GM04503 (cell line): ENCODE measurements at regions not wholly inside any gene's neighbourhood (a gene's known extent, or its start where the extent isn't known, plus 50 kb on each side); places are given as distances from the start of the nearest gene placed in this dataset.
"Not testable (repeated sequence)": the region's sequence is repeated elsewhere in the genome, so short reads cannot be mapped to it uniquely, and the experiment has no call there.

ENCODE experiments used
- DNase-seq: peaks from one replicate; pipeline ENCODE4 v3.0.0-alpha.2; 2012; ENCODE audit warnings: low read depth

DNA sequence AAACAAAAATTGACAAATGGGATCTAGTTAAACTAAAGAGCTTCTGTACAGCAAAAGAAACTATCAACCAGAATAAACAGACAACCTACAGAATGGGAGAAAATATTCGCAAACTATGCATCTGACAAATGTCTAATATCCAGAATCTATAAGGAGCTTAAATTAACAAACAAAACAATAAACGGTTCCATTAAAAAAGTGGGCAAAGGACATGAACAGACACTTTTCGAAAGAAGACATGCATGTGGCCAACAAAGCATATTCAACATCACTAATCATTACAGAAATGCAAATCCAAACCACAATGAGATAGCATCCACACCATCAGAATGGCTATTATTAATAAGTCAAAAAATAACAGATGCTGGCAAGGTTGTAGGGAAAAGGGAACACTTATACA lies 50.5 kb upstream of the MED13L start:
- not testable (repeated sequence) for DNase-seq

DNA sequence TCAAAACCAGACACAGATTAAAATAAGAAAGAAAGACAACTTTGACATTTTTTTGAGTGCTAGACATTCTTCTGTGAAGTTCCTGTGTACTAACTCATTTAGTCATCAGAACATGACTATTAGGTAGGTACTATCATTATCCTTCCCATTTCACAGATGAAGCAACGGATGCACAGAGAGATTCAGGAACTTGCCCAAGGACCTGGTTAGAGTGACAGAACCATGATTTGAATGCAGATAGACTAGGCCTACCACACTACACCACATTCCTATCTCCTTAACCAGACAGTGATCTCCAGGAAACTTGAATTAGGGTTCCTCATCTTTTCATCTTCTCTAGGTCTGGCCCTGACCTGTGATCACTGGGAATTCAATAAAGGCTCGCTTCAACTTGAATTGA lies 54.4 kb upstream of the MED13L start:
- no peak for DNase-seq

DNA sequence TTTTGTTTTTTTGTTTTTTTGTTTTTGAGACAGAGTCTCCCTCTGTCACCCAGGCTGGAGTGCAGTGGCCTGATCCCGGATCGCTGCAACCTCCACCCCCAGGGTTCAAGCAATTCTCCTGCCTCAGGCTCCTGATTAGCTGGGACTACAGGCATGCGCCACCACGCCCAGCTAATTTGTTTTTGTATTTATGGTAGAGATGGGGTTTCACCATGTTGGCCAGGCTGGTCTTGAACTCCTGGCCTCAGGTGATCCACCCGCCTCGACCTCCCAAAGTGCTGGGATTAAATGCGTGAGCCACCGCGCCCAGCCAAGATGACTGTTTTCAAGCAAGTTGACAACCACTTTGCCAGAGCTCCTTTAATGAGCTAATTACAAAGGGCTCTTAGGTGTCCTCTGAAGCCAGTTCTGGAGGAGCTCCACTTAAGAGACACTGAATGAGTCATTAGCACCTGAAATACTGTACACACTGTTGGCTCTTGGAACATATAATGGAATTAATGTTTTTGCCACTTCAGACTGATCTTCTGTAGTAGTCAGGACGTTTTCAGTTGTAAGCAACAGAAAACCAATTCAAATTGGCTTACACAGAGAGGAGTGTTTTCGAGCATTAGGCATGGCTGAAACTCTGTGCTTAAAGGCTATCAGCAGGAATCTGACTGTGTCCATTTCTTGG lies 55.4 kb upstream of the MED13L start:
- DNase-seq: no peak

DNA sequence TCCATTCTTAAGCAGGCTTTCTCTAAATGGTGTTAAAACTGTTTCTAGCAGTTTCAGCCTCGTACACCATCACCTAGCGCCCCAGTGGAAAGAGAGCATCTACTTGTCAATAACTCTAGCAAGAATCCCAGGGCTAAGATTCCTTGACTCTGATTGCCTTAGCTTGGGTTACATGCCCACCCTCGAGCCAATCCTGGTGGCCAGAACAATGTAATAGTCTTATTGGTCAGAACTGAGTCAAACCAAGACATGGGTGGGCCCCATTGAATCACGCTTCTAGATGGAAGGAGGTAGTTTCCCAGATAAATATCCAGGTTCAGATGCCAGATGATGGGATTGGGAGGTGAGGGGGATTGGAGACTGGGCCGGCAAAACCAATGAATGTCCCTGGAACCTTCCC lies 55.9 kb upstream of the MED13L start:
- no peak for DNase-seq

DNA sequence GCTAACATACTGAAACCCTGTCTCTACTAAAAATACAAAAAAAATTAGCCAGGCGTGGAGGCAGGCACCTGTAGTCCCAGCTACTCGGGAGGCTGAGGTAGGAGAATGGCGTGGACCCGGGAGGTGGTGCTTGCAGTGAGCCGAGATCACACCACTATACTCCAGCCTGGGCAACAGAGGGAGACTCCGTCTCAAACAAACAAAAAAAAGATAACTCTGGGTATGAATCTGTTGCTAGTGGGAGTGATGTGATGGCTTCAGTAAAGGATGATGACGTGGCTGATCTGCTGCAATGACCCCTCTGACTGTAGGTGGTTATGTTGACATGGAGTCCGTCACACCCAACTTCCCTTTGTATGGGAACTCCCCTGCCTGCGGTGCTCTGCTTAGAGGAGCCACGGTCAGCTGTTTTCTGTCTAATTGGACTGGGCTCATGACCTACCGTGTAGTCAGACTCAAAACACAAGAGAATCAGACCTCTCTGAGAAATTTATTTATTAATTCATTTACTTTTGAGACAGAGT lies 59.1 kb upstream of the MED13L start:
- DNase-seq: no peak

DNA sequence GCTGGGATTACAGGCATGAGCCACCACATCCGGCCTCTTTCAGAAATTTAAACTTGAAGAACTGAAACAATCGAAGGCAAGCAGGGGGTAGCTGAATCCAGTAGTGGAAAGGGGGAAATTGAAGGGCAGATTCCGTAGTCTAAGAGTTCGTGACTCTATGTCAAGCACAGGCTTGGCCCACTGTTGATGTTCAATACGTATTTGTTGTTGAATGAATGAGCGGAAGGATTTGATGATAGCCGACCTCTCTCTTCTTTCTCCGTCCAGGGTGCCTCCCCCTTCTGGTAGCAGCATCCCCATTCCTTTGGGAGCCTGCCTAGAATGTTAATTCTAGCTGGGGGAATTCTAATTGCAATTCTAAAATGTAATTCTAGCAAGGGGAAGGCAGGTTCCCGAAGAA lies 59.8 kb upstream of the MED13L start:
- DNase-seq: no peak

DNA sequence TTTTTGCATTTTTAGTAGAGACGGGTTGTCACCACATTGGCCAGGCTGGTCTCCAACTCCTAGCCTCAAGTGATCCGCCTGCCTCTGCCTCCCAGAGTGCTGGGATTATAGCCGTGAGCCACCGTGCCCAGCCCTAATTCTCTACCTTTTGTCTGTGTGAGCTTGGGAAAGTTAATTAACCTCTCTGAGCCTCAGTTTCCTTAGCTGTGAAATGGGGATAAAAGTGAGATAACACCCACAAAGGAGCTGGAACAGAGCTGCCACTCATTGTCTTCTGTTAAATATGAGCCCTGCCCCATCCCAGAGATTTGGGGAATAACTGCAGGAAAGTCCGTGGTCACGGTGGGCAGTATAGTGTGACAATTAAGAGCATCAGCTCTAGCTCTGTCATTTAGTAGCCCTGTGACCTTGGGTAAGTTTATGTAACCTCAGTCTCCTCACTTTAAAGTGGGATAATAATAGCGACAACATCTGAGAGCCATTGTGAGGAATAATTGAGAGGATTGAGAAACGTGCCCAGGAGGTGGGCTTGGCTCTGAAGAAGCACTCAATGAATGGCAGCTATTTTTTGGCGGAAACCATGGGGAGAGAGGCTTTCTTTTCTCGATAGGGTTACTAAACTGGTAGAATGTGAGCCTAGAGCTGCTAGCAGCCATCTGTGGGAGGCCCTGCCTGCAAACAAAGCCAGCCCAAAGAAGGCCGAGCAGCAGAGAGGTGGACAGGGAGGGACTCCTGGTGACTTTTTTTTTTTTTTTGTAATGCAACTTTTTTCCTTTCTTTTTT lies 60.8 kb upstream of the MED13L start:
- DNase-seq: no peak

DNA sequence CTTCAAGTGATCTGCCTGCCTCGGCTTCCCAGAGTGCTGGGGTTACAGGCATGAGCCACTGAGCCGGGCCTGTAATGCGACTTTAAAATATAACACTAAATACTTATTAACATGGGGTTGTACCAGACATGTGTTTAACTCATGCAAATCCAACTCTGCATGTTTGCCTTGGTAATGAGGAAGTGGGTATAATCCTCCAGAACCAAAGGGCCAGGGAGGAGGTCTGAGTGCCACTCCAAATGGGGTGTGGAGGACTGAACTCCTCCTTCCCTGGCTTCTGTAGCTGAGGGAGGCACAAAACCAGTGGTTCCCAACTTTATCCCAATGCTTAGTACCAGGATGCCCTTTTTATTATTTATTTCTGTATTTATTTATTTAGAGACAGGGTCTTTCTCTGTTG lies 61.6 kb upstream of the MED13L start:
- DNase-seq: no peak

DNA sequence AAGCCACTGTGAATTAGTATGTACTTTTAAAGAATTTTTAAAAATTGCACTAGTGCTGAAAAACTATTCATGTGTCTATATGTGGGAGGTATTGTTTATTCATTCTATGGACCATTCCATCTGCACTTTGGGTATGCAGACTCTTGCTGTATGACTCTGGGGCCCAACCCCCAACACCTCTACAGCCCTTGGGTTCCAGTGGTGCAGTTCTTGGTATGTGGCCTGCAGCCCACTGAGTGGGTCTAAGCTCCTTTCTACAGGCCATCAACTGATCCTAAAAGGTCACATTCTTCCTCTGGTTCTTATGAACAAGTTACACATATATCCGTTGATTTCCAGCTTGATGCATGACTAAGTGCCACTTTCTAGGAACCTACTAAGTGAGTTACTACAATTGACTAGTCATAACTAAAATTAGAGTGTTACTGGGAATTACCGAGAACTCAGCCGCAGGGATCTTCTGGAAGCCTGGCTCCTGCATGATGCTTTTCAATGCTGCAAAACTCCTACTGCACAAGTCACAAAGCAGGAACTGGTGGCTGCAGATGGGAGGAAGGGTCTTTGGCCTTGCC lies 62.4 kb upstream of the MED13L start:
- no peak for DNase-seq

DNA sequence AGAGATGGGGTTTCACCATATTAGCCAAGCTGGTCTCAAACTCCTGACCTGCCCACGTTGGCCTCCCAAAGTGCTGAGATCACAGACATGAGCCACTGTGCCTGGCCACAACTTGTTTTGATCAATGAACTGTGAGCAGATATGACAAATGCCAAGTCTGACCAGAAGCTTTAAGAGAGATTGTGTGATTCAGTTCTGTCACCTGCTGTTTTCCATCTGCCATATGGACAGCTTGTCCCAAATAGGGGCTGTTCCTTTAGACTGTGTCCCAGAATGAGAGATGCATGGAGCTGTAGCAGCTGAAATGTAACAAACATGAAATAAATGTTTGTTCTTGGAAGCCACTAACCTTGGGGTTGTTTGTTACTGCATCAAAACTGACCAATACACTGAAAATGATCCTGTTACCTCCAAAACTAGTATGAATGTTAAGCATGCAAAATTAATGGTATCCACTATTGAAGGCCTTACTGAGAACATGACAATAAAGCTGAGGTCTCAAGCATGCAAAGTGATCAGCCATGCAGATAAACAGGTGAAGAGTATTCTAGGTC lies 65.9 kb upstream of the MED13L start:
- DNase-seq: no peak

DNA sequence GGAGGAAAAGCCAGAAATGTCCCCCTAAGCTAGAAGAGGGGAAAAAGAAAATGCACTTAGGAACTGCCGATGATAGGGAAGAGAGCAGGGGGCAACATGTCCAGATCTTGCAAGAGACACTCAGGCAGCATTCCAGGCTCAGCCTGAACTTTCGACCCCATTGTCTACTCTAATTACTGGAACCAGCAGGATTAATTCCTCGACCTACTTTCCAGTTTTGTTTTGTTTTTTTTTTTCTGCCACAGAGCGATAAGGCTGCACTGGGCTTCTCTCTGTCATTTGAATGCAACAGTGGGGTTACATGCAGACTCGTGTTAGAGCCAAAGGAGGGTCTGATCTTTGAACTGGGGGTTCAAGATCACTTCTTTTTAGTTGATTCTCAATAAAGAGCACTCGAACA lies 68.7 kb upstream of the MED13L start:
- no peak for DNase-seq

DNA sequence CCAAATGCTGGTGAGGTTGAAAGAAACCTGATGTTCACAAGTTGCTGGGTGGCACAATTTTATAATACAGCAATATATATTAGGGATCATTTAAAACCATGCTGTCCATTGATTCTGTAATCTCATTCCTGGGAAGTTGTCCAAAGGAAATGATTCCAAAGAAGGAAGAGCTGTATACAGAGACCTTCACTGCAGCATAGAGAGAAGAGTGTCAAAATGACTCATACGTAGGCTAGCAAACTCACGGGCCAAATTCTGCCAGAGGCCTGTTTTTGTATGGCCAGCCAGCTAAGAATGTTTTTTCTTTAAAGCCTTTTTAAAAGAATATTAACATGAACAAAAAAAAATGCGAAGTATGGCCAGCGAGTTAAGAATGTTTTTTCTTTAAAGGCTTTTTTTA lies 69.2 kb upstream of the MED13L start:
- peak; percentile 76 for DNase-seq

DNA sequence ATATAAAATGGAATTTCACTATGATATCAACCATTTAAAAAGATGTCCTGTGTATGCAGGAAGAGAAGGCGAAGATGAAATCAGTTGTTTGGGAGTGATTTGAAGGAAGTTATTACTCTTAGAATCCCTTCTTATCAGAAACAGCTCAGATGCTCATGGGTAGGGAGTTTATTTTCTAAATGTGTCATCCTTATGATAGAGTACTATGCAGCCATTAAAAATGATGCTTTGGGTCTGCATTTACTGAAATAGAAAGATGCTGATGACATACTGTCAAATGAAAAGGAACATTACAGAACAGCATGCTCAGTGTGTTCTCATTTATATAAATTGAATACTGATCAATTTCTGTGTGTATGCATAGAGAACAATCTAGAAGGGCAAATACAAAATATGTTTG lies 69.8 kb upstream of the MED13L start:
- DNase-seq: no peak

DNA sequence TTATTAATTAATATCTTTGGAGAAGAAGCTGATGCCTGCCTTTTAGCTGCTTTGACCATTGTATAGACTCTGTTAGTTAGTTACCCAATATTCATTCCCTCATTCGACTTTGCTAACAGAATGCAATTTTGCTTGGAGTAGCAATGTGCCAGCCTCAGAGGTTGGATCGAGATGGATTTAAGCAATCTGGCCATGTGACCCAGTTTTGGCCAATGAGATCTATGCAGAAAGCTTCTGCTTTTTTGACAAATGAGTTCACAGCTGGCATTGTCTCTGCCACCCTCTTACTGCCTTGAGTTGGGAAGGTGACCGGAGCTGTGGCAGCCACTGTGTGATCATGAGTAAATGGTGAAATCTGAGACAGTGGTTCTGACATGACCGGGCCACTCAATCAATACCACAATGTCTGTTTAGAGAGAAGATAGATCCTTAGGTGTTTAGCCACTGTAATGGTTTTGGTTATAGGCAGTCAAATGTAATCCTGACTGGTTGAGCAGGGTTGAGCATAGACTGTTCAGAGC lies 74.9 kb upstream of the MED13L start:
- DNase-seq: no peak

DNA sequence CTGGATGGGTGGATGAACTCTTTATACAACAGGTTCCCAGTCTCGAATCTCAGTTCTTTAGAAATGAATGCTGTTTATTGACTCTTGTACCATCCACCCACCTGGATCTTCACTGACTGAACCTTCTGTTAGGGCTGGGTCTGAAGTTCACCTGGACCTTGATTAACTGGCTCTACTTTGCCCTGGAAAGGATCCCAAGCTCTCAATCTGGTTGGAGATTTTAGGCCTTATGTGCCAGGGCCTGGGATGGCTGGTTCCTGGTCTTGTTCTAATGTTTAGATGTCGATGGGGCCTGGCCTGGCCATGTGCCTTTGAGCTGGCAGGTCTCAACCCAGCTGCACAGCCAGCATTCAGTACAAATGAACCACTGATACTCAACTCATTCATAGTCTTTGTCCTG lies 76.5 kb upstream of the MED13L start:
- DNase-seq: no peak

DNA sequence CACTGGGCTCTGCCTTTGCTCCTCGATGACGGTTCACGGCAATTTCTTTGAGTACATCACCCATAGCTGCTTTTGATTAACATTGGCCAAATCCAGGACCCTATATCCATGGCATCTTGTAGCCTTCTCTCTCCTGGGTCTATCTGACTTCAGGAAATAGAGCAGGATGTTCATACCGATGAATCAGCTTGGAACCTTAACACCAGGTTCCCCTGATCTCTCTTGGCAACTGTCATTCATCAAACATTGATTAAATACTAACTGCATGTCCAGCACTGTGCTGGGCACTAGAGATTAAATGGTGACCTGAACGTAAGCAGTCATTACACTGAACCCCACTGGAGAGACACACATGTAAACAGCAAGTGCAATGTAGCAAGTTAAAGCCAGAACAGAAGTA lies 77.0 kb upstream of the MED13L start:
- DNase-seq: no peak

DNA sequence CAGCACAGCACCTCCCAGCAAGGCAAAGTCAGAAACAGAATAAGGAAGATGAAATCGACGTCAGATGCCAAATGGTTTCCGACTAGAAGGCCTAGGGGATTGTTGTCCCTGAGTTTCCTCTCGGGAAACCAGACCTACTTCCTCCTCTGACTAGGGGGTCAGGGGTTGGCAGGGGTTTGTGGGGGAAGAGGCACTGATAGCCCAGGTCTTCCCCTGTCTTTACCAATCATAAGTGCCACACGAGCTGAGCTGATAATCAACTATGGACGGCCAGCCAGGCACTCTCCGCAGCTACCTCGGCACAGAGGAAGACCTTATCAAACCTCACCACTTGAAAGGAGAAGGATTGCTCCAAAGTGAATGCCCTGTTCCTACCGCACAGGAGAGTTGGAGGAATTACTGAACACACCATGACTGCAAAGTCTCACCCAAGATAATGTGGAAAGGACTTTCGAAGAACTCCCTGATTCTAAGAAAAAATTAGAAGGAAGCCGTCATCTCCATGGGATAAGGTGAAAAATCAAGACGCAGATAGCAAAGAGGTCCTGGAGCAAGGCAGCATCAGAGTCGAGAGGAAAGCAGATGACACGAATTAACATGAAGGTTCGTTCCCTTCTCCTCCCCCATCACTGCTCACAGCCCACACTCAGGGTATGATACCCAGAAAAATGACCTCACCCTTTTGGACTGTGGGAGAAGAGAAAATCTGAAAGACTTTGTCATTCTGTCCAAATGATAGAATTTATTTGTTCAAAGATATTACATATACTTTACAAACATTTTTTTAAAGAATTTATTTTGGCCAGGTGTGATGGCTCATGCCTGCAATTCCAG lies 77.7 kb upstream of the MED13L start:
- DNase-seq: no peak

DNA sequence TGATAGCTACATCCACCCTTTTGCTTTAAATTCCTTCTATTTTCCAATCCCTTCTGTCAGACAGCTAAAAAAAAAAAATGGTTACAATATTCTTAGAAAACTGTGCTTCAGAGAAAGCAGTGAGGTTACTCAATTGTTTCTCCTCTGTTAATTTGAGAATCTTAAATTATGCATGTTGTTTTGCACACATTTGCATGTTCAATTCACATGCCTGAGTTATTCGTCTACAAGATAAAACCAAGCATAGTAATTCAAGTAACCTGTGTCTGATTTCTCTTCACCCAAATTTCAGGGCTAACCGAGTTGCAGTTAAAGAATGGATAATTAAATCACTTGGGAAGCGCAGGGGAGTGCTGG lies 81.0 kb upstream of the MED13L start:
- no peak for DNase-seq

DNA sequence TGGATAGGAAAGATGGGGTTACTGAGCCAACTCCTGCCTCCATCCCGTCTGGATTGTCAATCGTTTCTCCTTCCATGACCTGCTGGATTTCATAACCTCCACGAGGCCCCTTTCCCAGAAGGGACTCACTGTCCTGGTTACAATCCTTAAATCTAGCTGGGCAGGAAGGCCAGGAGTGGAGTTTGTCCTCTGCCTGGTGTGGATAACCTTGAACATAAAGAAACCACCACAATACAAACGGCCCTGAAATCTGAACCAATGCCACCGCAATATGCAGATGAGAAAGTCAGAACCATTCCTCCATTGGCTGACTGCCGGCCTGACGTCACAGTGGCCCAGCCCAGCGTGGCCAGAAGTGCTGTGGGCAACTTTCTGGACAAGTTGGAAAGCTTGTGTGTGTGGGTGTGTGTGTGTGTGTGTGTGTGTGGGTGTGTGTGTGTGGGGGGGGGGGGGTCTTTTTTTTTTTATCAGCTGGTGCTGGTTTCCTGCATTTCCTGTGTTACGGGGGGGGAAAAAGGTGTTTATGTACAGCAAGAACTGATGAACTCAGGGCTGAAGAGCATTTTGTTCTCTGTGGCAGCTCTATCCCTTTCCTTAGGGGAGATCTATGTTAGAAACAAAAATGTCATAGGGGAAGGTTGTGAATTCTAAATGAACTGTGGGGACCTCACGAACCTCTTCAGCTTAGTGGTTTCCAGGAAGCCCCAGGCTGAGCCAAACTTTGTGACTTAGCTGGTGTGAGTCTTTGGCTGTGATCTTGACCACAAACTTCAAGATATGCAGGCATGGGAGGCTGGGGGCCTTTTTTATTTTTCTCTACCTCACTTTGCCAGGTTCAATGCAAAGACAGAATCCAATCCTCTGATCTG lies 81.6 kb upstream of the MED13L start:
- peak; percentile 84 for DNase-seq

DNA sequence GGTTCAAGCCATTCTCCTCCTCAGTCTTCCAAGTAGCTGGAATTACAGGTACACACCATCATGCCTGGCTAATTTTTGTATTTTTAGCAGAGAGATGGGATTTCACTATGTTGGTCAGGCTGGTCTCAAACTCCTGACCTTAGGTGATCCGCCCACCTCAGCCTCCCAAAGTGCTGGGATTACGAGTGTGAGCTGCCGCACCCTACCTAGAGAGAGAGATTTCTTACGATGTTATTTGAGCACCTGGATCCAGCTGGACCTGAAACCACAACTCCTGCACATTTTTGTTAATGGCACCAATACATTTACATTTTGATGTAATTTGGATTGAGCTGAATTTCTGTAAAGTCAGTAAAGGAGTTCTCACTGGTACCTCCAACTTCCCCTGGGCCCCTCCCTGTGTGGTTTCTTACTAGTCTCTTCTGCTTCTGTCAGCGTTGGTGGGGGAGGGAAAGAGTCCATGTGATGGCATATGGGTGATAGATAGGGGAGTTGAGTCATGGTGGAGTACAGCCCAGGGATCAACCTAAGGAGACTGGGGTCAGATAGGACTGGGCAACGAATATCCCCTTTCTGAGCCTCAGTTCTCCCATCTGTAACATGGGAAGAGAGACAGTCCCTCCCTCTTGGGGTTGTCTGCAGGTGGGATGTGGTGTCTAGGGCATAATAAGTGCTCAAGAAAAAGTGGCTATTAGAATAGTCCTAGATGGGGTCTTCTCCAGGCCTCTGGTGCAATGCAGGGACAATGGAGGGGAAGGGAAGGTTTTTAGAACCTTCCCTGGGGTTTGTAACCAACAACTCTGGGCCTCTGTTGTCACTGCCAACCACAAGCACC lies 83.3 kb upstream of the MED13L start:
- DNase-seq: no peak
